SK-N-MC (cell line): ENCODE measurements at regions not wholly inside any gene's neighbourhood (a gene's known extent, or its start where the extent isn't known, plus 50 kb on each side); places are given as distances from the start of the nearest gene placed in this dataset.
"Not testable (repeated sequence)": the region's sequence is repeated elsewhere in the genome, so short reads cannot be mapped to it uniquely, and the experiment has no call there.

ENCODE experiments used
- EZH2 ChIP-seq: fragments of 200-600 bp; sonication (generic); IDR thresholded peaks from one replicate; pipeline ENCODE4 v1.6.1; 2017; ENCODE audit warnings: antibody characterized with exemption
- FOXP2 ChIP-seq: optimal IDR thresholded peaks from 2 replicates; pipeline ENCODE3; 2011; ENCODE audit warnings: mild to moderate bottlenecking, moderate library complexity; ENCODE audit not compliant: insufficient read depth; ENCODE audit errors: extremely low read length, control extremely low read depth
- POLR2AphosphoS5 ChIP-seq: IDR thresholded peaks from 2 replicates; pipeline ENCODE4 v1.6.1; 2012; ENCODE audit warnings: mild to moderate bottlenecking, low read depth, low read length, borderline replicate concordance

DNA sequence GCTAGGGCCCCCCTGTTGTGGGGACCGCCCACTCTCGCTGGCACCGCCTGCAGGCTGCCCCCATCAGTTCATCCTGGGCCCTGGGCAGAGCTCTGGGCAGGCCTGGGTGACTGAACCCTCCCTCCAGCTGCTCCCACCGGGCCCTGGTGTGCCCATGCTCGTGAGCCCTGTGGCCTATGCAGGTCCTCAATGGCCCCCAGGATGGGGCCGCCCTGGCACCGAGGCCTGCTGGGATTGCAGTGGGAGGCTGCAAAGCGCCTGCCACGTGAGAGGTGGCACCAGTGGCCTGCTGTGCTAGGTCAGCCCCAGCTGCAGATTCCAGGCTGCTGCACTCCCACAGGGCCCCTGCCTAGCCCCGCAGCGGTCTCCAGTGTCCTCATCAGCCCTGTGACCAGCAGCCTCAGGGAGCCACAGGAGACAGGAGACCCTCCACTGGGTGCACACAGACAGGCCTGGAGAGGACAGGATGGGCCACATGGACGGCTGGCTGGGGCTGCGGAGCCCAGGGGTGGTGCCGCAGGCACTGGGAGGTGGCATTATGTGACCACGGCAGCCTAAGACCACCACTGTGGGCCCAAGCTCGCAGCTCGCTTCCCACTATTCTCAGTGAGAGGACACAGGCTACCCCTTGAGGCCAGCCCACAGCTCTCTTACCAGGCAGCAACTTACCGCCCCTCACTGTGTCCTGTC, 199.4 kb downstream of the BCR start:
- not testable (repeated sequence) for TF ChIP-seq POLR2AphosphoS5, EZH2, FOXP2
